Lower lobe of right lung (tissue), 2 donors: ENCODE measurements at regions not wholly inside any gene's neighbourhood (a gene's known extent, or its start where the extent isn't known, plus 50 kb on each side); places are given as distances from the start of the nearest gene placed in this dataset.

Source experiments
- ATAC-seq, 2 donors: fragments of 200-7000 bp; cut with Tn5 transposase; one replicate each; pipeline ENCODE4 v1.9.1; 2020 to 2022; ENCODE audit warnings: mild to moderate bottlenecking in 2 of 2, moderate library complexity in 2 of 2
- DNase-seq: peaks from one replicate; pipeline ENCODE4 v3.0.0-alpha.2; 2020
- H3K27ac ChIP-seq: fragments of 200-600 bp; one replicate; pipeline ENCODE4 v1.8.0; 2022
- H3K27me3 ChIP-seq: fragments of 200-600 bp; one replicate; pipeline ENCODE4 v1.8.0; 2022; ENCODE audit warnings: low read depth
- H3K36me3 ChIP-seq: fragments of 200-600 bp; one replicate; pipeline ENCODE4 v1.8.0; 2022; ENCODE audit warnings: mild to moderate bottlenecking
- H3K4me1 ChIP-seq: fragments of 200-600 bp; one replicate; pipeline ENCODE4 v1.8.0; 2022
- H3K4me3 ChIP-seq: fragments of 200-600 bp; one replicate; pipeline ENCODE4 v1.8.0; 2022; ENCODE audit warnings: mild to moderate bottlenecking
- H3K9me3 ChIP-seq: fragments of 200-600 bp; one replicate; pipeline ENCODE4 v1.8.0; 2022
- CTCF ChIP-seq: fragments of 200-600 bp; IDR thresholded peaks from one replicate; pipeline ENCODE4 v1.8.0; 2022; ENCODE audit warnings: antibody characterized with exemption, mild to moderate bottlenecking
- intact Hi-C: fragments of 100-400 bp; cut with DNase I; formaldehyde crosslinking; loops from one replicate; pipeline ENCODE4 v1.11.0; 2022
- donor health status: DM: no; HTN: yes; CAD: no; lungs with severe emphysema.

- Histone ChIP-seq H3K4me3 (no peak overlapping the region), H3K27ac (no peak overlapping the region), H3K4me1 (no peaks in the 10 kb centered on the region), H3K9me3 (no peaks in the 10 kb centered on the region), H3K36me3 (no peaks in the 10 kb centered on the region), H3K27me3 (no peaks in the 10 kb centered on the region)
- no peak for ATAC-seq
- no peak for TF ChIP-seq CTCF
- no peak for DNase-seq
- intact Hi-C loops, result no loop called here
Measured at GRCh38 chr3:182405759-182406158, 387.5 kb upstream of the ATP11B start.

DNA sequence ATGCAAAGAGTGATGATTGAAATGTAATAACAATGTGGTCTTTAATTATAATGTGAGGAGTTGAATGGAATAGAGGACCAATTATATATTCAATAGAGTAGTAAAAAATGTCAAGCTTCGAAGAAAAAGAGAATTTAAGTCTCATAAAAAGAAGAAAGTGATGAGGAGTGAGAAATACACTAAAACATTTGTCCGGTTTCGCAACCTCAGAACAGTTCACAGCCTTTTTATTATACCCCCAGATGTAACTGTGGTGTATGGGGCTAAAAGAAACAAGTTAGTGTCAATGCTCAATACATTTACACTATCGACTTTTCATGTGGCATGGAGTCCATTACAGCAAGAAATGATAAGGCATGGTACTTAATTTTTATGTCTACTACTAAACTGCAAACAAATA lies 386.5 kb upstream of the ATP11B start:
- Histone ChIP-seq H3K9me3 (no peaks in the 10 kb centered on the region), H3K27me3 (no peaks in the 10 kb centered on the region), H3K4me3 (no peak overlapping the region), H3K4me1 (no peaks in the 10 kb centered on the region), H3K27ac (no peak overlapping the region), H3K36me3 (no peaks in the 10 kb centered on the region)
- no peak for DNase-seq
- ATAC-seq, result no peak
- intact Hi-C loops, result no loop called here
- TF ChIP-seq CTCF, result no peak

- intact Hi-C loops, result no loop called here
- no peaks in the 10 kb centered on the region for H3K27me3 ChIP-seq
- ATAC-seq (no peak), DNase-seq (no peak)
- no peak for TF ChIP-seq CTCF
- no peaks in the 10 kb centered on the region for H3K36me3 ChIP-seq
- no peaks in the 10 kb centered on the region for H3K4me1 ChIP-seq
- no peaks in the 10 kb centered on the region for H3K9me3 ChIP-seq
- H3K27ac ChIP-seq, result no peak overlapping the region
- H3K4me3 ChIP-seq, result no peak overlapping the region
Measured at GRCh38 chr3:182410051-182410450, 383.3 kb upstream of the ATP11B start.

GRCh38 chr3:182412066-182412465 lies 381.2 kb upstream of the ATP11B start:
- H3K27ac ChIP-seq, result no peak overlapping the region
- H3K9me3 ChIP-seq, result no peaks in the 10 kb centered on the region
- DNase-seq, result no peak
- H3K27me3 ChIP-seq, result no peaks in the 10 kb centered on the region
- H3K36me3 ChIP-seq, result no peaks in the 10 kb centered on the region
- no peaks in the 10 kb centered on the region for H3K4me1 ChIP-seq
- intact Hi-C loops, result no loop called here
- no peak for TF ChIP-seq CTCF
- no peak for ATAC-seq
- H3K4me3 ChIP-seq, result no peak overlapping the region

- Histone ChIP-seq H3K9me3 (no peaks in the 10 kb centered on the region), H3K27ac (no peak overlapping the region), H3K27me3 (no peaks in the 10 kb centered on the region), H3K36me3 (no peaks in the 10 kb centered on the region), H3K4me1 (no peaks in the 10 kb centered on the region), H3K4me3 (no peak overlapping the region)
- no peak for ATAC-seq
- intact Hi-C loops, result no loop called here
- DNase-seq, result no peak
- TF ChIP-seq CTCF, result no peak
Measured at GRCh38 chr3:182413061-182413460, 380.2 kb upstream of the ATP11B start.

GRCh38 chr3:182413682-182414081 lies 379.6 kb upstream of the ATP11B start:
- Histone ChIP-seq H3K9me3 (no peaks in the 10 kb centered on the region), H3K27ac (no peak overlapping the region), H3K36me3 (no peaks in the 10 kb centered on the region), H3K4me3 (no peak overlapping the region), H3K27me3 (no peaks in the 10 kb centered on the region), H3K4me1 (no peaks in the 10 kb centered on the region)
- TF ChIP-seq CTCF, result no peak
- no peak for ATAC-seq
- intact Hi-C loops, result no loop called here
- DNase-seq, result no peak
